Suppressor macrophage treated with lipopolysaccharide for 1 hour (primary cell): ENCODE measurements at regions not wholly inside any gene's neighbourhood (a gene's known extent, or its start where the extent isn't known, plus 50 kb on each side); places are given as distances from the start of the nearest gene placed in this dataset.
"Not testable (repeated sequence)": the region's sequence is repeated elsewhere in the genome, so short reads cannot be mapped to it uniquely, and the experiment has no call there.

Experiments
- DNase-seq, 3 donors: peaks; one replicate each; pipeline ENCODE4 v3.0.0-alpha.2; 2020 to 2022

- DNase-seq, result no peak
These were observed 144.3 kb upstream of the ZNF184 start for GRCh38 chr6:27617046-27617687.

GRCh38 chr6:27616328-27617045, 143.6 kb upstream of the ZNF184 start:
- no peak for DNase-seq

GRCh38 chr6:27611451-27611850, 138.5 kb upstream of the ZNF184 start:
- no peak for DNase-seq

- DNase-seq, result peak; percentile 53 to 67 (median 59)
These were observed 136.3 kb upstream of the ZNF184 start for GRCh38 chr6:27608916-27609883.

GRCh38 chr6:27605401-27606342, 132.8 kb upstream of the ZNF184 start:
- DNase-seq, result peak in 1 of 3 donors; percentile 10

GRCh38 chr6:27604986-27605385, 132.1 kb upstream of the ZNF184 start:
- no peak for DNase-seq

- DNase-seq, result no peak
These were observed 128.9 kb upstream of the ZNF184 start for GRCh38 chr6:27601668-27602254.

GRCh38 chr6:27599859-27600532, 127.1 kb upstream of the ZNF184 start:
- no peak for DNase-seq

GRCh38 chr6:27597031-27597567, 124.2 kb upstream of the ZNF184 start:
- DNase-seq, result not testable (repeated sequence)

- DNase-seq, result no peak
These were observed 121.0 kb upstream of the ZNF184 start for GRCh38 chr6:27593861-27594260.

GRCh38 chr6:27593200-27593818, 120.4 kb upstream of the ZNF184 start:
- DNase-seq, result no peak

- peak; percentile 20 to 36 (median 27) for DNase-seq
These were observed 119.7 kb upstream of the ZNF184 start for GRCh38 chr6:27592481-27593199.

- peak in 1 of 3 donors; percentile 1 for DNase-seq
These were observed 119.0 kb upstream of the ZNF184 start for GRCh38 chr6:27591699-27592480.

- not testable (repeated sequence) for DNase-seq
These were observed 112.4 kb upstream of the ZNF184 start for GRCh38 chr6:27585316-27585715.

- no peak for DNase-seq
These were observed 111.4 kb upstream of the ZNF184 start for GRCh38 chr6:27584326-27584725.

GRCh38 chr6:27582928-27583725, 110.2 kb upstream of the ZNF184 start:
- peak; percentile 34 to 35 (median 35) for DNase-seq

- DNase-seq, result no peak
These were observed 107.1 kb upstream of the ZNF184 start for GRCh38 chr6:27579973-27580372.

GRCh38 chr6:27577922-27578321, 105.0 kb upstream of the ZNF184 start:
- DNase-seq, result no peak
